ENCODE measurements at regions not wholly inside any gene's neighbourhood (a gene's known extent, or its start where the extent isn't known, plus 50 kb on each side); places are given as distances from the start of the nearest gene placed in this dataset.

DNA sequence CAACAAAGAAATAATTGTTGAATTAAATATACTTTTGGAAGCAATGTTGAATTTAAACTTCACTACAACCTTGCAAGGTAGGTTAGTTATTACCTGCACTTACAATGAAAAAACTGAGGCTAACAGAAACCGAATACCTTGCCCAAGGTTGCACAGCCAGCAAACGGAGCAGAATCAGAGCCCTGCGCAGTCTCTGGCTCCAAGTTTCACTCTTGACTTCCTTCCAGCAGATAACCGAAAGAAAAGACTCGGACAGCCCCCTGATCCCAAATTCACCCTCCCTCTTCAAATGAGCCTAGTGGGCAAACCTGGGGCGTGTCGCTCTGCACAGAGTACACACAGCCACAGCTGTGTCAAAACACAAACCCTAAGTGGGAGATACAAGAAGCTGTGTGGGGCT, 72.1 kb upstream of the FOXQ1 start:
- peaks cover 9% of the 10 kb centered on the region for H3K27me3 Mint-ChIP-seq
- H3K36me3 Mint-ChIP-seq, result no peaks in the 10 kb centered on the region
- DNase-seq (ENCODE audit: low spot score in 2 of 2) (no peak), ATAC-seq (ENCODE audit: low read depth) (no peak)
- H3K27ac Mint-ChIP-seq, result no peak overlapping the region
- no peak overlapping the region for H3K4me3 Mint-ChIP-seq
- H3K9me3 Mint-ChIP-seq, result peaks cover 4% of the 10 kb centered on the region
- H3K4me1 Mint-ChIP-seq, result no peaks in the 10 kb centered on the region

DNA sequence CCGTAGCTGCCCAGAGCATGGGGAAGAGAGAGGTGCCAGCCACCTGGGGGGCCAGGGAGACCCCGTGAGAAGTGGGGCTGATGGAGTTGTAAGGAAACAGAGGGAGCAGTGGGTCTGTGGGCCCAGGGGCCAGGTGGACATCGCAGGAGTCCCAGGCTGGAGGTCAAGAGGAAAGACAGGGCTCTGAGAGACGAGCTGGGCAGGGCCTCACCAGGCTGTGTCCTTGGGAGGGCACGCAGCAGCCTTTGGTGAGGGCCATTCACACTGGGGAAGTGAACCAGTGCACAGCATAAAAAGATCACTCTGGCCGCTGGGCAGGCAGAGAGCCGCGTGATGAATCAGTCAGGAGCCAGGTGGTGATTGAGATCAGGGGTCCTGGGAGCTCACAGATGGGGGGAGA, 73.9 kb upstream of the FOXQ1 start:
- DNase-seq (ENCODE audit: low spot score in 2 of 2) (no peak), ATAC-seq (ENCODE audit: low read depth) (no peak)
- H3K9me3 Mint-ChIP-seq, result peaks cover 4% of the 10 kb centered on the region
- H3K4me3 Mint-ChIP-seq, result no peak overlapping the region
- H3K27me3 Mint-ChIP-seq, result peaks cover 11% of the 10 kb centered on the region
- no peaks in the 10 kb centered on the region for H3K36me3 Mint-ChIP-seq
- H3K4me1 Mint-ChIP-seq, result no peaks in the 10 kb centered on the region
- H3K27ac Mint-ChIP-seq, result no peak overlapping the region

DNA sequence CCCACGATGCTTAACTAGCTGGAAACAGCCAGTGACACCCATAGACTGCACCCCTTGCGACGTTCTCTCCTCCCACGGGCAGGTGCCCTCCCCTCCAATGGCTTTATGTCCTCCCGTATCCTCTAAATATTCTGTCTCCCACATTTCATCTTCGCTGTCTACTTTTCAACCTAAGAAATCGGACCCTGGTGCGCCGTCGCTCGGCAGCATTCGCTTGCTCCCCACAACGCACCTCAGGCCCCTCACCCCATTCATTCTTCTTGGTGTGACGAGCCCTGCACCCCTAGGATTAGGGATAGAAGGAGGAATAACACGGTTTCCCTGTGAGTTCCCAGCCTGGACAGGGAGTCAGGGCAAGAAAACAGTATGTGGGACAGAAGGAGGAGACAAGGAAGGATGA, 74.3 kb upstream of the FOXQ1 start:
- ATAC-seq (ENCODE audit: low read depth), result no peak
- H3K27me3 Mint-ChIP-seq, result peaks cover 11% of the 10 kb centered on the region
- no peak overlapping the region for H3K4me3 Mint-ChIP-seq
- DNase-seq (ENCODE audit: low spot score in 2 of 2), result no peak
- H3K4me1 Mint-ChIP-seq, result no peaks in the 10 kb centered on the region
- H3K27ac Mint-ChIP-seq, result no peak overlapping the region
- H3K36me3 Mint-ChIP-seq, result no peaks in the 10 kb centered on the region
- H3K9me3 Mint-ChIP-seq, result peaks cover 4% of the 10 kb centered on the region

DNA sequence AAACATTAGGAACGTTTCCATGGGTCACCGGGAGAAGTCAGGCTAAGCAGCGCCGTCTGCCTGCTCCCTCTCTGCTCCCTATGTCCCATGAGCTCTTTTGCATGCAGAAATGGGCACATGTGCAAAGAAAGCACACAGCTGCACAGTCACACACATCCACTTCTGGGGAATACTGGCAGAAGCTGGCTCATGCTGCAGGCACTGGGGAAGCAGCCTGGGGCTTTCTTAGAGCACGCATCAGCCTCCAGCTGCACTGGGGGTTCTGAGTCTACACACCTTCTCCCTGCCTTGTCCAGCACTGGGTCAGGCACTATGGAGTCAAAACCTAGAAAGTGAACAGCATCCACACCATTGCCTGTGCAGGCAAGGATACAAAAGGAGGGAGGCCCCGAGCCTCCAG, 76.1 kb upstream of the FOXQ1 start:
- DNase-seq (ENCODE audit: low spot score in 2 of 2), result no peak

DNA sequence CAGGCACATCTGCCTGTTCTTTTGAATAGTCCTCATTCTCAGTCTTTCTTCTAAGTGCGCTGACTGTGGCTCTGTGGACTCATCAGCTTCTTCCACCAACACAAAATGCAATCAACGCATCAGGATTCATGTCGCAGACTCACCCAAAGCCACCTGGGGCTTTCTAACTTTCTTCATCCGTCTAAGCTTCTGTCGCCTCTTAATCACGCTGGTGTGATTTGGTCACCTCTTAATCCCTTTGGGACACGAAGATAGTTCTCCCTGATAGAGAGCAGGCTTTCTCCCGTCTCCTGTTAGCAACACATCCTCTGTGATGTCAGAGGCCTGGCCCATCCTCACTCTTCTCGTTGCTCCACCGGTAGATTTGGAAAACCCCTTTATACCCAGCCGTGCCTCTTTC, 78.0 kb upstream of the FOXQ1 start:
- H3K36me3 Mint-ChIP-seq, result no peaks in the 10 kb centered on the region
- H3K27me3 Mint-ChIP-seq, result peaks cover 14% of the 10 kb centered on the region
- peaks cover 4% of the 10 kb centered on the region for H3K9me3 Mint-ChIP-seq
- no peak overlapping the region for H3K27ac Mint-ChIP-seq
- ATAC-seq (ENCODE audit: low read depth) (no peak), DNase-seq (ENCODE audit: low spot score in 2 of 2) (no peak)
- H3K4me3 Mint-ChIP-seq, result no peak overlapping the region
- no peaks in the 10 kb centered on the region for H3K4me1 Mint-ChIP-seq

More for the DNA sequence above, 76.1 kb upstream of the FOXQ1 start:
- H3K27me3 Mint-ChIP-seq, result peaks cover 14% of the 10 kb centered on the region
- H3K4me1 Mint-ChIP-seq, result no peaks in the 10 kb centered on the region
- H3K4me3 Mint-ChIP-seq, result no peak overlapping the region
- peaks cover 4% of the 10 kb centered on the region for H3K9me3 Mint-ChIP-seq
- H3K27ac Mint-ChIP-seq, result no peak overlapping the region
- no peak for ATAC-seq (ENCODE audit: low read depth)
- no peaks in the 10 kb centered on the region for H3K36me3 Mint-ChIP-seq

DNA sequence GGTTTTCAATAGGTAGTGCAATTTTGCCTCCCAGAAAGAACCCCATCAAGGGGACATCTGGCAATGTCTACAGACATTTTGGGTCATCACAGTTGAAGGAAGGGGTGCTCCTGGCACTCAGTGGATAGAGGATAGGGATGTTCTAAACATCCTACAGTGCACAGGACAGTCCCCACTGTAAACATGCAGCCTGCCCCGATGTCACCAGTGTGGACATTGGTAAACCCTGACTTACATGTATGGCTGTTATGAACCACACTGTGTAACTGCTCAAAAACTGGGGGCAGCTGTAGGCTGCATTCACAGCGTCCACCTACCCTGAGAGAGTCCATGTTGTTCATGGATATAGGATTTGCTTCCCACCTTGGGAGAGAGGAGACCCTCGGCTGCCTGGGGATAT, 79.3 kb upstream of the FOXQ1 start:
- peaks cover 7% of the 10 kb centered on the region for H3K27me3 Mint-ChIP-seq
- DNase-seq (ENCODE audit: low spot score in 2 of 2) (no peak), ATAC-seq (ENCODE audit: low read depth) (no peak)
- H3K27ac Mint-ChIP-seq, result no peak overlapping the region
- H3K4me1 Mint-ChIP-seq, result no peaks in the 10 kb centered on the region
- no peaks in the 10 kb centered on the region for H3K9me3 Mint-ChIP-seq
- H3K4me3 Mint-ChIP-seq, result no peak overlapping the region
- H3K36me3 Mint-ChIP-seq, result no peaks in the 10 kb centered on the region

DNA sequence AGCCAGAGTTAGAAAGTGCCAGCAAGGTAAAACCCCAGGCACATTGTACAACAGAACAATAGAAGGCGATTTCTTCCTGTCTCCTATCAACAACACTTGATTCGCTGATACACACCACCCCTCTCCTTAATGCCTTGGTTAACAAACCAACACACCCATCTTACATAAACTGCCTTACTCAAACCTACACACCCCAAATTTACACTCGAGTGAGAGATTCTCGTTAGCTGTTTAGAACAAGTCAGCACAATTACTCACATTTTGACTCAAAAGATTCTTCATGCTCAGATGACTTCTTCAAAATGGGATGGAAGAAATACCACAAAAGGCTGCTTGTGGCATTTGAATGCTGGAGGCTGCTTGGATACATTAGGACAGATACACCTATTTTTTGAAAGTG, 80.0 kb upstream of the FOXQ1 start:
- H3K27me3 Mint-ChIP-seq, result peaks cover 7% of the 10 kb centered on the region
- no peak for ATAC-seq (ENCODE audit: low read depth)
- no peak overlapping the region for H3K4me3 Mint-ChIP-seq
- no peak overlapping the region for H3K27ac Mint-ChIP-seq
- DNase-seq (ENCODE audit: low spot score in 2 of 2), result no peak
- H3K4me1 Mint-ChIP-seq, result no peaks in the 10 kb centered on the region
- H3K36me3 Mint-ChIP-seq, result no peaks in the 10 kb centered on the region
- no peaks in the 10 kb centered on the region for H3K9me3 Mint-ChIP-seq

GRCh38 chr6:1230689-1231605, 81.0 kb upstream of the FOXQ1 start:
- no peaks in the 10 kb centered on the region for H3K36me3 Mint-ChIP-seq

DNA sequence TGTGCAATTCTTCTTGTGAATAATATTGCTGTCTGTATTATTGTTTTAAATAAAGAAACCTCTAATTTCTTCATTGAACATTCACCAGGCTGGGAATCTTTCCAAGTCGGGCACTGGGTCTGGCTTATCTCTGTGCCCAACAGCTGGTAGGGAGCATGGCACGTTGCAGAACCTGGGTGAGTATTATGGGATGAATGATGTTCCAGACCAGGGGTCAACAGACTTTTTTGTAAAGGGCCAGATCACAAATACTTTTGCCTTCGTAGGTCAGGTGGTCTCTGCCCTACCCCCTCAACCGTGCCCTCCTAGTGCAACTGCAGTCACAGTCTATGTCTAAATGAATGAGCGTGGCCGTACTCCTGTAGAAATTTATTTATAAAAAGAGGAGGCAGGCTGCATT, 81.6 kb upstream of the FOXQ1 start:
- no peak overlapping the region for H3K4me3 Mint-ChIP-seq
- no peak for DNase-seq (ENCODE audit: low spot score in 2 of 2)
- no peaks in the 10 kb centered on the region for H3K4me1 Mint-ChIP-seq
- no peak overlapping the region for H3K27ac Mint-ChIP-seq
- H3K9me3 Mint-ChIP-seq, result no peaks in the 10 kb centered on the region
- peaks cover 8% of the 10 kb centered on the region for H3K27me3 Mint-ChIP-seq
- H3K36me3 Mint-ChIP-seq, result no peaks in the 10 kb centered on the region
- ATAC-seq (ENCODE audit: low read depth), result no peak

More at GRCh38 chr6:1230689-1231605, 81.0 kb upstream of the FOXQ1 start:
- ATAC-seq (ENCODE audit: low read depth) (no peak), DNase-seq (ENCODE audit: low spot score in 2 of 2) (no peak)
- no peak overlapping the region for H3K27ac Mint-ChIP-seq
- H3K4me3 Mint-ChIP-seq, result no peak overlapping the region
- peaks cover 7% of the 10 kb centered on the region for H3K27me3 Mint-ChIP-seq
- H3K9me3 Mint-ChIP-seq, result no peaks in the 10 kb centered on the region
- H3K4me1 Mint-ChIP-seq, result no peaks in the 10 kb centered on the region

GRCh38 chr6:1229808-1230207, 82.1 kb upstream of the FOXQ1 start:
- DNase-seq (ENCODE audit: low spot score in 2 of 2) (no peak), ATAC-seq (ENCODE audit: low read depth) (no peak)
- Mint-ChIP-seq H3K36me3 (no peaks in the 10 kb centered on the region), H3K4me1 (no peaks in the 10 kb centered on the region), H3K9me3 (no peaks in the 10 kb centered on the region), H3K27ac (no peak overlapping the region), H3K27me3 (peaks cover 10% of the 10 kb centered on the region), H3K4me3 (no peak overlapping the region)

DNA sequence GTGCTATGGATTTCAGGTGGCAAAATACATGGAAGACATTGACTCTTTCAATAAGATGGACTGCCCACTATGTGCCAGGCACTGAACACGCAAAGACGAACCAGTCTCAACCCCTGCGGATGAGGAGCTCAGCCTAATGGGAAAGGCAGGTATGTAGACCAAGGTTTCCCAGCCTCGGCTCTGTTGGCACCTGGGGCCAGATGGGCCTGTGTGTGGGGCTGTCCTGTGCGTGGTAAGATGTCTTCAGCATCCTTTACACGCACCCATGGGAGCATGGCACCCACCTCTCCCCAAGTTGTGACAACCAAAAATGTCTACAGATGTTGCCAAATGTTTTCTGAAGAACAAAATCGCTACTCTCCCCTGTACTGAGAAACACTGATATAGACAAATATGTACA, 82.6 kb upstream of the FOXQ1 start:
- H3K36me3 Mint-ChIP-seq, result no peaks in the 10 kb centered on the region
- H3K9me3 Mint-ChIP-seq, result no peaks in the 10 kb centered on the region
- peaks cover 8% of the 10 kb centered on the region for H3K27me3 Mint-ChIP-seq
- DNase-seq (ENCODE audit: low spot score in 2 of 2) (no peak), ATAC-seq (ENCODE audit: low read depth) (no peak)
- no peaks in the 10 kb centered on the region for H3K4me1 Mint-ChIP-seq
- no peak overlapping the region for H3K4me3 Mint-ChIP-seq
- H3K27ac Mint-ChIP-seq, result no peak overlapping the region

DNA sequence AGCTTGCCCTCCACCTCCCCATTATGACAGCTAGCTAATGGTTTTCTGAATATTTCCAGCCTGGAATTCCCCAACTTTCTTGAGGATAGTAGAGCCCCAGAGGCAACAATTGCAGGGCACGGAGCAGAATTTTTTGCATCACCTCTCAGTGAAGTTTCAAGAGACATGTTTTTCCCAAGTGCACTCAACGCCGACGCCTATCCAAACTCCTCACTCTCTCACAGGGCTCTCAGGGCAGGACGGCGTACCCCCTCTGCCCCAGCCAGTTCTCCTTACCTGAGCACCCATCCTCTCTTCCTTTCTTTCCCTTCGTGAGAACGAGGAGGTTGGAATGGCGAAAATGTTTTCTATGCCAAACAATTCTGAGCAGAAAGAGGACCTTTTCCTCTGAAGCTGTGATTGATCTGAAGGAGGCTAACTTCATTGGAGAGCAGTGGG, 83.1 kb upstream of the FOXQ1 start:
- H3K4me3 Mint-ChIP-seq, result no peak overlapping the region
- DNase-seq (ENCODE audit: low spot score in 2 of 2) (no peak), ATAC-seq (ENCODE audit: low read depth) (no peak)
- peaks cover 8% of the 10 kb centered on the region for H3K27me3 Mint-ChIP-seq
- H3K4me1 Mint-ChIP-seq, result no peaks in the 10 kb centered on the region
- H3K9me3 Mint-ChIP-seq, result no peaks in the 10 kb centered on the region
- H3K27ac Mint-ChIP-seq, result no peak overlapping the region
- no peaks in the 10 kb centered on the region for H3K36me3 Mint-ChIP-seq

GRCh38 chr6:1227935-1228753, 83.8 kb upstream of the FOXQ1 start:
- DNase-seq (ENCODE audit: low spot score in 2 of 2), result no peak
- Mint-ChIP-seq H3K4me3 (no peak overlapping the region), H3K36me3 (no peaks in the 10 kb centered on the region), H3K27ac (no peak overlapping the region), H3K9me3 (no peaks in the 10 kb centered on the region), H3K27me3 (peaks cover 8% of the 10 kb centered on the region), H3K4me1 (no peaks in the 10 kb centered on the region)
- ATAC-seq (ENCODE audit: low read depth), result no peak

- H3K4me3 Mint-ChIP-seq, result no peak overlapping the region
- H3K9me3 Mint-ChIP-seq, result no peaks in the 10 kb centered on the region
- H3K4me1 Mint-ChIP-seq, result no peaks in the 10 kb centered on the region
- H3K27me3 Mint-ChIP-seq, result peaks cover 8% of the 10 kb centered on the region
- H3K27ac Mint-ChIP-seq, result no peak overlapping the region
- H3K36me3 Mint-ChIP-seq, result no peaks in the 10 kb centered on the region
- DNase-seq (ENCODE audit: low spot score in 2 of 2) (no peak), ATAC-seq (ENCODE audit: low read depth) (no peak)
These were observed 84.3 kb upstream of the FOXQ1 start for GRCh38 chr6:1227600-1227934.

All from memory B cell (primary cell).